ENCODE measurements at regions not wholly inside any gene's neighbourhood (a gene's known extent, or its start where the extent isn't known, plus 50 kb on each side); places are given as distances from the start of the nearest gene placed in this dataset.
"Not testable (repeated sequence)": the region's sequence is repeated elsewhere in the genome, so short reads cannot be mapped to it uniquely, and the experiment has no call there.

DNA sequence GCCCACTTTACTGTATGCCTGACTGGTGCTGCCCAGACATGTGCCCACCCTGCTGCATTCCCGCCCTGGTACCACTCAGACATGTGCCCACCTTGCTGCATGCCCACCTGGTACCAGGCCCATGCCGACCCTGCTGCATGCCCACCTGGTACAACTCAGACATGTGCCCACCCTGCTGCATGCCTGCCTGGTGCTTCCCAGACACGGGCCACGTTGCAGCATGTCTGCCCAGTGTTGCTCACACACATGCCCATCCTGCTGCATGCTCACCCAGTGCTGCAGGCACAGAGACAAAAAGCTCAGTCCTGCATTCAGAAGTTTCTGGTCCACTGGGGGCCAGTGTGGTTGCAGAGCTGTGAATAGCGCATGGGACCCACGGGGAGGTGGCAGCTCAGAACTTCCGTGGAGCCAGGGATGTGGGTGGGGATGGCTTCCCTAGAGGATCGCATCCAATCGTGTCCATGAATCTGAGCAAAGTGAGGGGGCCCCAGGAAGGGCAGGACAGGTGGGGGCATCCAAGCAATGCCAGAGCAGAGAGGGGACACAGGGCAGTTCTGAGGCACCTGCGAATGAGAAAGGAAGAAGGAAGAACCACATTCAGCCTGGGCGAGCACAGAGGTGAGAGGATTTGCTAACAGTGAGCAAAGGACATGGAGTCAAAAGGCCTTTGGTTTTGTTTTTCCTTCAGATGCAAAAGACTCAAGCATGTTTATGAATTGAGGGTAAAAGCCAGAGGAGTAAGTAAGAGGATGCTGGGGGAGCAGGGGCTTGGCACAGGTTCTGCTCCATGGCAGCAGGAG is 175.9 kb upstream of the C14orf180 start:
- DNase-seq (ENCODE audit: insufficient read length) (no peak), FAIRE-seq (no peak)
- TF ChIP-seq TAF1 (IDR thresholded peaks at IDR 0.05; ENCODE audit: borderline replicate concordance, low read depth, low read length) (no peak), POLR2AphosphoS5 (IDR thresholded peaks at IDR 0.05; ENCODE audit: low read depth, low read length) (no peak), POLR2A (IDR thresholded peaks at IDR 0.05; ENCODE audit: low read depth, low read length) (no peak)

- DNase-seq (ENCODE audit: insufficient read length) (no peak), FAIRE-seq (no peak)
- TF ChIP-seq TAF1 (IDR thresholded peaks at IDR 0.05; ENCODE audit: borderline replicate concordance, low read depth, low read length): no peak
- TF ChIP-seq POLR2A (IDR thresholded peaks at IDR 0.05; ENCODE audit: low read depth, low read length): no peak
- no peak for TF ChIP-seq POLR2AphosphoS5 (IDR thresholded peaks at IDR 0.05; ENCODE audit: low read depth, low read length)
Observed at GRCh38 chr14:104404922-104405321, 174.6 kb upstream of the C14orf180 start.

DNA sequence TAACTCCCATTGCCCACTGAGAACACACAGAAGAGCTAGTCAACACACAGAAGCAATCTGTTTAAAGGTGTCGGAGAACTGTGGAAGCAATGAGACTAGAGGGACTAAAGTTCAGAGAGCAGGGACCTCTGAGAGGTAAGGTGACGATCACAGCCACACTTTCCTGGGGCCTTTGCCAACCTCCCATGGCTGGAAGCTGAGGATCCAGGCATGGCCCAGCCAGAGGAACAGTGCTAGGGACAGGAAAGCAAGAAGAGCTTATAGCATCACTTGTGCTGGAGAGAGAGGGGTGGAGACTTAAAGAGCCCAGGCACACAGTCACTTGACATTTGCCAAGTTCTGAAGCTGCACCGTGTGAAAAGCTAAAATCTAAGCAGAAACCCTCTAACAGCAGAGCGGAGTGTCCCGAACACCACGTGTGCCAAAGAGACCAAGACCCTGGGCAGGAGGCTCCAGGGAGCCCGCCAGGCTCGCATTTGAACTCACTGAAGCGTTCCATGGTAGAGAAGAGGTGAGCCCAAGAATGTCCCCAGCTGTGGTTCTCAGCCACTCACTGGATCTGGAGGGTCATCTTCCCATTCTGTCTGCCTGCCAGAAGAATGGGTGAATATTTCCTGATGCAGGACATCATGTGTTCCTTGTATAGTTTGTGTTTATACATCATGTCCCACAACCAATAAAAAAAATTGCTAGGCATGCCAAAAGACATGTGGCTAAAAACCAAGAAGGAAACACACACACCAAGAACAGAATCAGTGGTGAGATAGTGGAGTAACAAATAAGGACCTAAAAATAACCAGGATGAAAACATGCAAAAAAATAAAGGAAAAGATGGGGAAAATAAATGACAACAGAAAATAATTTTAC is 174.0 kb upstream of the C14orf180 start:
- TF ChIP-seq POLR2AphosphoS5 (IDR thresholded peaks at IDR 0.05; ENCODE audit: low read depth, low read length) (no peak), TAF1 (IDR thresholded peaks at IDR 0.05; ENCODE audit: borderline replicate concordance, low read depth, low read length) (no peak), POLR2A (IDR thresholded peaks at IDR 0.05; ENCODE audit: low read depth, low read length) (no peak)
- DNase-seq (ENCODE audit: insufficient read length) (no peak), FAIRE-seq (no peak)

GRCh38 chr14:104406831-104407230 is 172.7 kb upstream of the C14orf180 start:
- TF ChIP-seq POLR2A (IDR thresholded peaks at IDR 0.05; ENCODE audit: low read depth, low read length): no peak
- no peak for TF ChIP-seq POLR2AphosphoS5 (IDR thresholded peaks at IDR 0.05; ENCODE audit: low read depth, low read length)
- no peak for TF ChIP-seq TAF1 (IDR thresholded peaks at IDR 0.05; ENCODE audit: borderline replicate concordance, low read depth, low read length)
- DNase-seq (ENCODE audit: insufficient read length) (no peak), FAIRE-seq (no peak)

- DNase-seq (ENCODE audit: insufficient read length) (no peak), FAIRE-seq (peak; percentile 58)
- no peak for TF ChIP-seq TAF1 (IDR thresholded peaks at IDR 0.05; ENCODE audit: borderline replicate concordance, low read depth, low read length)
- no peak for TF ChIP-seq POLR2A (IDR thresholded peaks at IDR 0.05; ENCODE audit: low read depth, low read length)
- TF ChIP-seq POLR2AphosphoS5 (IDR thresholded peaks at IDR 0.05; ENCODE audit: low read depth, low read length): no peak
Observed at GRCh38 chr14:104416383-104416782, 163.2 kb upstream of the C14orf180 start.

DNA sequence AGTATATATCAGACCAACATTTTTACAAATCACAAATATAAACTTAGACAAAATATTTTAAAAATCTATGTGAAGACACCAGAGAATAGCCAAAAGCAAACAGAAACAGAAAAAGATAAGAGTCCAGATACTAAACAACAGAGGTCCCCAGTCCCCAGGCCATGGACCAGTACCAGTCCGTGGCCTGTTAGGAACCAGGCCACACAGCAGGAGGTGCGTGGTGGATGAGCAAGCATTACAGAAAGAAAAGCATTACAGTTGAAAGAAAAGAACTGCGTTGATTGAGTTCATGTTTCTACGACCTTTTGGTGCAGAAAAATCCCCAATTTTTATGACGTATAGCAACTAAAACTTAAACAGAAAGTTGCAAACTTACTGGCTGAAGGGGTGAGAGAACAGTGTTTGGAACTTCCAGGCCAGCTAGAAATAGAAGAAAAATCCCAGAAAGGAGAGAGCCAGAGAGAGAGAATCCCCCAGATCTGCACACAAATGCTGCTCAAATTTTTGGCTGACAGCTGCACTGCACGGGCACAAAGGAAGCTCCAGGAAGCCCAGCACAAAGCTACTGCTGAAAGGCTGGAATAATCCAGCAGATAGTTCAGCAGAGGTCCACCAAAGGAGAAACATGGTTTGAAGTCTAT is 159.6 kb upstream of the C14orf180 start:
- FAIRE-seq (peak; percentile 60), DNase-seq (ENCODE audit: insufficient read length) (no peak)
- TF ChIP-seq TAF1 (IDR thresholded peaks at IDR 0.05; ENCODE audit: borderline replicate concordance, low read depth, low read length) (no peak), POLR2AphosphoS5 (IDR thresholded peaks at IDR 0.05; ENCODE audit: low read depth, low read length) (no peak), POLR2A (IDR thresholded peaks at IDR 0.05; ENCODE audit: low read depth, low read length) (no peak)

GRCh38 chr14:104420523-104420922 is 159.0 kb upstream of the C14orf180 start:
- DNase-seq (ENCODE audit: insufficient read length): not testable (repeated sequence)
- peak; percentile 78 for FAIRE-seq

DNA sequence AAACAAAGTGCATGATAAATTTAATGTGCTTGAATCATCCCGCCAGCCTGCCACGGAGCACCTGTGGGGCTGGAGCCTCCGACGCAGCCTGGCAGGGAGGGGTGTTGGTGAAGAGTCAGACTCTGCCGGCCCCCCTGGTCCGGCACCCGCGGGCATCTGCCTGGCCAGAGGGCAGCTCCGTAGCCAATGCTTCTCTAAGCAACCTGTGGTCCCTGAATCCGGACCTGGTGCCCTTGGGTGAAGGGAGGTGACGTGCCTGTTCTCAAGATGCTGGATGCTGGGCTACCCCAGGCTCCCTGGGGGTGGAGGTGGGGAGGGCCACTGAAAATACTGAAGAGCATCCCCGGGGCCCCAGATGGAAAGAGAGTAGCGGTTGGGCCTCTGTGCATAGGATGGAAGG is 158.6 kb upstream of the C14orf180 start:
- DNase-seq (ENCODE audit: insufficient read length) (no peak), FAIRE-seq (no peak)
- no peak for TF ChIP-seq POLR2AphosphoS5 (IDR thresholded peaks at IDR 0.05; ENCODE audit: low read depth, low read length)
- TF ChIP-seq POLR2A (IDR thresholded peaks at IDR 0.05; ENCODE audit: low read depth, low read length): no peak
- TF ChIP-seq TAF1 (IDR thresholded peaks at IDR 0.05; ENCODE audit: borderline replicate concordance, low read depth, low read length): no peak

DNA sequence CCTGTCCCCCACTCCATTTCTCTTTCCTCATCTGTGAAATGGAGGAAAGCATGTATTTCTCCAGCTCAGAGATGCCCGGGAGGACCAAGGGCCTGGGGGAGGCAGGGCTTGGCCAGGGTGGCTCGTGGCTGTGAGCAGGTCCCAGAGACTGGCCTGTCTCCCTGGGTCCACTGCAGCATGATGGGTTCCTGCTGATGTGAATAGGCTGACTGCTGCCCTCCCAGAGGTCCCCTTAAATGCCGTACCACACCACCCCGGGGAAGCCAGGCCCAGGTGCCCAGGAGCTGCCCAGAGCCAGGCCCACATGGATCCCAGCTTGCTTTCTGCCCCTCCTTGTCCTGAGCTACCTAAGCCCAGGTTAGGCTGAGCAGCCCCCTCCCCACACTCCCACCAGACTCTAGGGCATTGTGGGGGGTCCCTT is 158.2 kb upstream of the C14orf180 start:
- FAIRE-seq: no peak

GRCh38 chr14:104421892-104422828 is 157.4 kb upstream of the C14orf180 start:
- no peak for FAIRE-seq
- no peak for TF ChIP-seq TAF1 (IDR thresholded peaks at IDR 0.05; ENCODE audit: borderline replicate concordance, low read depth, low read length)
- no peak for TF ChIP-seq POLR2AphosphoS5 (IDR thresholded peaks at IDR 0.05; ENCODE audit: low read depth, low read length)
- DNase-seq (ENCODE audit: insufficient read length): no peak

More for the DNA sequence above, 158.2 kb upstream of the C14orf180 start:
- TF ChIP-seq POLR2AphosphoS5 (IDR thresholded peaks at IDR 0.05; ENCODE audit: low read depth, low read length) (no peak), POLR2A (IDR thresholded peaks at IDR 0.05; ENCODE audit: low read depth, low read length) (no peak), TAF1 (IDR thresholded peaks at IDR 0.05; ENCODE audit: borderline replicate concordance, low read depth, low read length) (no peak)
- DNase-seq (ENCODE audit: insufficient read length): no peak

Data from GM12892 (cell line).